ENCODE measurements at regions not wholly inside any gene's neighbourhood (a gene's known extent, or its start where the extent isn't known, plus 50 kb on each side); places are given as distances from the start of the nearest gene placed in this dataset.

GRCh38 chr10:105844676-105845570 is 1203.8 kb downstream of the SORCS3 start:
- no peak for DNase-seq

DNA sequence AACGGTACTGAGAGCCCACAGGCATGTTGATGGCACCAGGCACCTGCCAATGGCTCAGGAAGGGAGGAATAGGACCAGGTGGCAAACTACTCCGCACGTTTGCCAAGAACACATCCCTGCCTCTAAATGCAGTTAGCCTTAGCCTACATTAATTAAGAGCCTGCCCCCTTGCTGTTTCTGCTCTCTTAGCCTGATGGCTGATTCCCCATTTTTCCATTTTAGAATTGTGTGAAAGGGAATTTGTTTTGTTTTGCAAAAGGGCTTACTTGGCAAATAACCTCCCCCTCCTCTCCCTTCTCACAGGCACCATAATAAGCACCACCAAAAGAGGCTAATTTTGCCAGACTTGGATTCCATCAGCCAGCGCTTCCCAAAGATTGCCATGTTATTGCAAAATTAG is 1203.2 kb downstream of the SORCS3 start:
- DNase-seq: no peak

GRCh38 chr10:105843786-105844185 is 1202.7 kb downstream of the SORCS3 start:
- no peak for DNase-seq

GRCh38 chr10:105840288-105840770 is 1199.2 kb downstream of the SORCS3 start:
- no peak for DNase-seq

GRCh38 chr10:105838392-105838791 is 1197.3 kb downstream of the SORCS3 start:
- DNase-seq: no peak

DNA sequence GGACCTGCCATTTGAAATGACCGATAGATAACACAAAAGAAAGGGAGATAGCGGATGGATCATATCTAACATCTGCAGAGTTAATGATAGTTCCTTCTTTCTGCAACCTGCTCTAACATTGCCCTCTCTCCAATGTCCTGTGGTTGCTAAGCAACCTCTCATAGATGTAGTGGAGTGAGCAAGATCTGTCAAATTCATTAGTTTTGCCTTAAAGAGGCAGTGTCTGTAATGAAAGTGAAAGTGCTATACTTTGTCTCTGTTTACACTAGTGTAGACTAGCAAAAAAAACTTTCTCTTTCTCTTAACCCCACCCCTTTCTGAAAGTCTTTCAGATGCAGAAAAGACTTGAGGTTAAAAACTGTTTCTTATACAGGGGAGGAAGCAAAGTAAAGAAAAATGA is 1196.9 kb downstream of the SORCS3 start:
- DNase-seq: peak in 1 of 5 donors; percentile 19

DNA sequence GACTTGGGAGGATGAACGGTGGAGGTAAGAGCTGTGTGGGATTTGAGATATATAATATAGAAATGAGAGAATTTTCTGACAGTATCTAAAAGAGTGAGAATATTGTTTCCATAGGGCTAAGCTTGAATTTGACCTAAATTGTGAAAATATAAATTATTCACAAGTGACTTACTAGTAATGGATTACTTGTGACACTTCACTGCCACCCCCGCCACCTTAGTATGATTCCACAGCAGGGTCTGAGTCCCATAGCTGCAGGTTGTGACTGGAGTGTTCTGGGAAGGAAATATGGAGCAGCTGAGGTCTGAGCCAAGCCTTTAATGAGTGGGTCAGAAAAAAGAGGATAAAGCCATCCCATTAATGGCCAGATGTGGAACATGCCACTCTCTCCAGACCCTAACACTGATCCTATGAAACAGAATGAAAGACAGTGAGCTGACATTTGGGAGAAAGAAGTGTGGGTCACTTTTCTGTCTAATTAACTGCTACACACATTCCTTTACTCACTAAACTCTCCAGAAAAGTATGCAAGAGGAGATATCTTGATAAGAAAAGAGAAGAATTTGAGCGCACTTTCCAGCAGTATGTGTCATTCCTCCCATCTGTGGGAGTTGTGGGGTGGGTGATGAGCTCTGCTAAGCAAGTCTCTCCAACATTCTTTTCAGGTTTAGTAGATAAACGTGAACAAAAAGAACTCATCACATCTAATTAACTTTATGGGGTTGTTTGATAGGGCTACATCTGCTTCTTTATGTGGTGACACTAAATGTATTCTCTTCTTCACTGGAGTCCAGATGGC is 1193.4 kb downstream of the SORCS3 start:
- DNase-seq: no peak

DNA sequence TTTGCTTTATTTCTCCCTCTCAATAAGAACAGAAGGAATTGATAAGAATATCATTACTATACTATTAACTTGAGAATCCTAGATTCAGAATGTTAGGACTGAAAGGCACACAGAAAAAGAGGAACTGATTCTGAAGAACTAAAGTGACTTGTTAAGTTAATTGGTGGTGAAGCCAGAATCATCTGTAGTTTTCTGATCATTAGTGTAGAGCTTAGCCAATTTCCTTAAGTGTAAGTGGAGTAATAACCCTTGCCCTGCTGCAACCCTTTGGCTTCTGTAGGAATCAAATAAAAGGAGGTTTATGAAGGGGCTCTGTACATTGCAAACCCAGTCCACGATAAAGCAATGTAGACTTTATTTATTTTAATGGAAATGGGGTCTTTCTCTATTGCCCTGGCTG is 1186.0 kb downstream of the SORCS3 start:
- no peak for DNase-seq

DNA sequence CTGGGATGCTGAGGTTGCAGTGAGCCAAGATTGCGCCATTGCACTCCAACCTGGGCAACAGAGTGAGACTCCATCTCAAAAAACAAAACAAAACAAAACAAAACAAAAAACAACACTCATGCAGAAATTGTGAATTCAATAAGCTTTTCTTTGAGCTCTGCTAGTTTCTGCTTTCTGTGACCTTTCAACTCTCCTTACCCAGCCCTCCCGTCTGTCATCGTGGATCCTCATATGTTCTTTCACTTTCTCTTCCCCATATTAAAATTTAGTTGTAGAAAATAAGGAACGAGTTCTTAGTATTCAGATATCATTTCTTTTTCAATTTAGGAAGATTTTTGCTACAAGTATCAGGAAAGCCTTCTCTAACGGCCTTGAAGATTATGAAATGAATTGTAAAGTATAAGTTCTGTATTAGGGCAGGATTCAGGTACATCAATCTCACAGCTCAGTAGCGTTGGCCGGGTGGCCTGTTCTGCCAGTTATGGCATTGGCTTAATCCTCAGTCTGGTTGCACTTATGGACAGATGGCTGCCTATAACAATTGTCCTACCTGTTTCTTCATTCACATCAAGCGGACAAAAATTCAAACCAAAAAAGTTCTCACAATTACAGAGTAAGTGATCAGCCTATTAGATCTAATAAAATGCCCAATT is 1167.0 kb downstream of the SORCS3 start:
- no peak for DNase-seq

DNA sequence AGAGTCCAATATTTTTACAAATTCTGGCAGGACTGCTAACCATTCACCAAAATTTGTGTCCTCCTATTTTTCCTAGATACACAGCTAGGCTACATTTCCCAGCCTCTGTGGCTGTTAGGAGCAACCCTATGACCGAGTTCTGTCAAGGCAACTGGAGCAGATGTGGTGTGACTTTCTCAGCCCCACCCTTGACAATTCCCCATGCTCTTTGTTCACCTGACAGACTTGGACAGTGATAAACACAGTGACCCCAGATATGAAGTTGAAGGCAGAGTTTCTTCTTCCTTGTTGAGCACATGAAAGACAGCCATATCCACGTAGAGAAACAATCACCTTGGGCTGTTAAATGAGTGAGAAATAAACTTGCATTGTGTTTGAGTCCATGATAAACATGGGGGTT is 1162.1 kb downstream of the SORCS3 start:
- DNase-seq: no peak

DNA sequence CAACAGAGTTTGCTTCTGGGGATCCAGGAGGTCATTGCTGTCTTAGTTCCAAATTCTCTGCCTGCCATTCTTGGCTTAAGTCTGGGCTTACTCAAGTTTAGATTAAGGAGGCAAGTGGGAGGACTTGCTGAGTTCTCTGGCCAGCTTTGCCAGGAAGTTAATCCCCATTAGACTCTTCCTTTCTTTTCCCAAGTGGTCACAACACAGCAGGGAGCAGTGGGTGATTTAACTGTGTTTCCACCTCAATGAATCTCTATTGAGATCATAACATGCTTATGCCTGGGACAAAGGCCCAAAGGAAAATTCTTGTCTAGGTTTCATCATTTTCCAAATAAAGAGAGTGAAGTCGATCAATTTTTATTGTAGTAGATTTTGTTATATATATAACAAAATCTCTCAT is 1159.6 kb downstream of the SORCS3 start:
- DNase-seq: no peak

GRCh38 chr10:105798328-105798889 is 1157.3 kb downstream of the SORCS3 start:
- no peak for DNase-seq

- peak in 1 of 5 donors; percentile 0 for DNase-seq
Observed at GRCh38 chr10:105797234-105797890, 1156.3 kb downstream of the SORCS3 start.

- DNase-seq: no peak
Observed at GRCh38 chr10:105793071-105793470, 1152.0 kb downstream of the SORCS3 start.

- no peak for DNase-seq
Observed at GRCh38 chr10:105785721-105786120, 1144.6 kb downstream of the SORCS3 start.

DNA sequence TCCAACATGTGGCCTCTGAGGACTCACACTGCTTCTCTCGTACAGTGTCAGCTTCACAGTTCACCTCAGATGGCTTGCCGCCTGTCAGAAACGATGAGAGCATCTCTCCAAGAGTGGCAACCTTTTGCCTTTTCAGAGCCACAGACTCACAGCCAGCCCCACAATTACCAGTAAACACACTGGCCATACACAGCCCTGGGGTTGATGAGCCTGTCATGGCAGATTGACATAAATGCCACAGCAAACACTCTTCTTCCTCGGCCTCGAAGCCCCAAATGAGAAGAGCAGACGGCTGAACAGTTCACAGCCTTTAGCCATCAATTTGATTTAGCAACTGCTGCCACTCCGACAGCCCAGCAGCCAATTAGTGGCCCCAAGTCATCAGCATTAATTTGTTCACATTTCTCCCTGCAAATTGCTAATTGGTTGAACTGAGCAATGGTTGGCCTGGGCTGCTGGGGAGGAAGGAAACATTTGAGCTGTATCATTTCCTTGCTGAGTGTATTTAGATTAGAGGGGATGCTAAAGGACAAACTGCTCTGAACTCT is 1142.9 kb downstream of the SORCS3 start:
- DNase-seq: no peak

DNA sequence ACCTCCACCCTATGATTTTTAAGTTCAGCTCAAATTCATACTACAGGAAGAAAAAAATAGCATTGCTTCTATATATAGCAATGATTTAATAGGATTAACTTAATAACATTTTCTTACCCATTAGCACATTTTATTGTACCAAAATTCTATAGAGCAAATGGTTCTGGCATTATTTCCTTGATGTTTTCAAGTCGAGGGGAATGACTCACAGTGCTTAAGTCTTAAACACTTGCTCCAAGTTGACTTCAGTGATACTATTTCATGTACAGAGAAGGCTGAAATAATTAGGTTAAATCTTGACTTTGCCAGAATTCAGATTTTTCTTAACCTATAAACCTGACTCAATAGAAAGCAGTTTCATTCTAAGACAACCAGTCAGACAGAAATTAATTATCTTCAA is 1133.8 kb downstream of the SORCS3 start:
- no peak for DNase-seq

- DNase-seq: no peak
Observed at GRCh38 chr10:105774351-105774750, 1133.3 kb downstream of the SORCS3 start.

DNA sequence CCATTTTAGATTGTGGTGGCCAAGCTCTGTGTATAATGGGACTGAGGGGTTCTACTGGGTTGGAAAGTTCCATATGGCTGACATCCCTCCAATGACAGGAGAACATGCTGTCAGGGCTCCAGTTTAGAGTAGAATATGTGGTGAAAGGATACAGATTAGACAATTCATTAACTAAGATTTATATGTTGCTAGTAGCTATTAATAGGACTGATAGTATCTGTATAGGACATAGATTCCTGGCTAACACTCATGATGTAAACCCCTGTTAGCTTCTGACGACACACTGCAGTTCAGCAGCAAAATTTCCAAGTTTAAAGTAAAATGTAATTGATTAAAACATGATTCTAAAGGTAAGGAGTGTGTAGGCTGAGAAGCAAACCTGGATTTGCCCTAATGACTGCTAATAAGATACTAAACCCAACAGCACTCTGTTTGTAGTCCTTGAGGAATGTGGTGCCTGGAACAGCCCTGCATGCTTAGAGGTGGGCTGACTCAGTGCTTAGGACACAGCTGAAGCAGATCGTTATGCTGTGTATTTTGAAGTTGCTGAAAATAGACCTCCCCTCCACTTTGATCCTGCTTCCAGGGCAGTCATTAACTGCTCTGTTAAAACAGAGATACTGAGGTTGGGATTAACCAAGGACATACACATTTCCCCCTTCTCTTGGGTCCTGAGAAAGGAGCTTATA is 1129.6 kb downstream of the SORCS3 start:
- no peak for DNase-seq

DNA sequence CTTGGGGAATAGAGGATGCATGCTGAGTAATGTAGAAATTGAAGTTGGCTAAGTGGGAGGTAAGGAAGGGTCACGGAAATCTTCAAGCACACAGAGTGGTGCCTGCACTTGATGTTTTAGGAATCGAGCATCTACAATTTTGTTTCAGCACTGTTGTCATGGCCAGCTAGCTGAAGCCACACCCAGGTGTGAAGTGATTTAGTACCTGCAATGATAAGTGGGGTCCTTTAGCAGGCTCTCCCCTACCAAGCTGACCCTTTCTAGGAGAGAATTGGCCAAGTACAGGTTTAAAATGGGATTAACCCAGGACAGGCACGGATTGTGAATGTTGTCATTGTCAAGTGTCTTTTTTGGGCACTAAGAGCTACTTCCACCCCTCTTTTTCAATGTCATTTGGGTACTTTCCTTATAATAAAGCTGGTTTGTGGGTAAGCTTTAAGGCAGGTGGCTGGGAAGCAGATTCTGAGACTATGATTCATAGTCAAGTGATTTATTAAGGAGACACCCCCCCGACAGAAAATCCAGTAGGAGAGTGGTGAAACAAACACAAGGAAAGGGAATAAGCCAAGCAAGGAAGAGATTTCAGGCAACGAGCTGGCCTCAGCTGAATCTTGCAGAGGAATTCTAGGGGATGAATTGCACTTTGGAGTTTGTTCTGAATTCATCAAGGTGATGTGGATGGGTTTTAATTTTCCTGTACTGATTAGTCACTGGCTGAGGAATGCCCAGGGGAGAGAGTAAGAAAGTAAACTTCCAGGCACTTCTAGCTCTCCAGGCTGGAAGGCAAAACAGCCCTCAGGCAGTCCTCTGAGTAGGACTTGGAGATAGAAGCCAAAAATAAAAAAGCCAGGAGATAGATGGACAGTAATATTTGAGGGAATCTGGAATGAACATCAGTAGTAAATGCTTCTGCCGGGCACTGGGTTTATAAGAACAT is 1128.4 kb downstream of the SORCS3 start:
- no peak for DNase-seq
